OCI-LY1 (cell line): ENCODE measurements at regions not wholly inside any gene's neighbourhood (a gene's known extent, or its start where the extent isn't known, plus 50 kb on each side); places are given as distances from the start of the nearest gene placed in this dataset.

Experiments used
- H2AFZ ChIP-seq: fragments of 200-600 bp; sonication (generic), shearing (Covaris generic); 2 replicates; pipeline ENCODE4 v1.6.0; 2014; ENCODE audit warnings: antibody characterized with exemption, mild to moderate bottlenecking, low read length
- H3F3A ChIP-seq: fragments of 200-600 bp; sonication (generic), shearing (Covaris generic); 2 replicates; pipeline ENCODE4 v1.6.0; 2014; ENCODE audit warnings: mild to moderate bottlenecking, antibody characterized with exemption, low read length, moderate library complexity; ENCODE audit not compliant: insufficient read depth
- H3K27ac ChIP-seq: fragments of 200-600 bp; sonication (generic); 2 replicates; pipeline ENCODE4 v1.5.1; 2014; ENCODE audit warnings: low read length, mixed run types, mild to moderate bottlenecking, low read depth; ENCODE audit not compliant: poor library complexity, severe bottlenecking
- H3K27me3 ChIP-seq: fragments of 200-600 bp; sonication (generic); 2 replicates; pipeline ENCODE4 v1.6.0; 2014; ENCODE audit warnings: antibody characterized with exemption, mild to moderate bottlenecking, low read length, moderate library complexity; ENCODE audit not compliant: insufficient read depth
- H3K36me3 ChIP-seq: fragments of 200-600 bp; sonication (generic); 2 replicates; pipeline ENCODE4 v1.6.1; 2014; ENCODE audit warnings: mild to moderate bottlenecking, antibody characterized with exemption, low read length, moderate library complexity, mixed read lengths; ENCODE audit not compliant: insufficient read depth
- H3K4me1 ChIP-seq: fragments of 200-600 bp; sonication (generic); 2 replicates; pipeline ENCODE4 v1.5.1; 2014; ENCODE audit warnings: mild to moderate bottlenecking, low read length, moderate library complexity; ENCODE audit not compliant: insufficient read depth, severe bottlenecking
- H3K4me2 ChIP-seq: fragments of 200-600 bp; sonication (generic), shearing (Covaris generic); 2 replicates; pipeline ENCODE4 v1.6.1; 2014; ENCODE audit warnings: low read length
- H3K4me3 ChIP-seq: fragments of 200-600 bp; sonication (generic); 2 replicates; pipeline ENCODE4 v1.5.1; 2014; ENCODE audit warnings: low read length, low read depth, mild to moderate bottlenecking, mixed read lengths; ENCODE audit not compliant: poor library complexity, severe bottlenecking
- H3K79me2 ChIP-seq: fragments of 200-600 bp; shearing (Covaris generic); 2 replicates; pipeline ENCODE4 v1.6.1; 2016; ENCODE audit warnings: mixed run types, low read length, mixed read lengths; ENCODE audit not compliant: insufficient read depth
- H3K9ac ChIP-seq: fragments of 200-600 bp; sonication (generic), shearing (Covaris generic); 2 replicates; pipeline ENCODE4 v1.6.1; 2014; ENCODE audit warnings: mild to moderate bottlenecking, low read length, mixed read lengths
- H3K9me2 ChIP-seq: fragments of 200-600 bp; sonication (generic), shearing (Covaris generic); 2 replicates; pipeline ENCODE4 v1.6.1; 2014; ENCODE audit warnings: low read depth, mild to moderate bottlenecking, low read length, mixed read lengths
- H3K9me3 ChIP-seq: fragments of 200-600 bp; shearing (Covaris generic); 2 replicates; pipeline ENCODE4 v1.6.1; 2014; ENCODE audit warnings: low read length, mixed read lengths
- H4K20me1 ChIP-seq: fragments of 200-600 bp; sonication (generic), shearing (Covaris generic); 2 replicates; pipeline ENCODE4 v1.6.0; 2016; ENCODE audit warnings: mild to moderate bottlenecking, low read length; ENCODE audit not compliant: insufficient read depth
- EZH2 ChIP-seq: fragments of 200-600 bp; sonication (generic), shearing (Covaris generic); IDR thresholded peaks from 2 replicates; pipeline ENCODE4 v1.8.0; 2017; ENCODE audit warnings: borderline replicate concordance, mixed run types, mild to moderate bottlenecking, antibody characterized with exemption, low read length, moderate library complexity, mixed read lengths
- TF ChIP-seq, protein P1 (sequence below): fragments of 200-600 bp; sonication (generic), shearing (Covaris generic); IDR thresholded peaks from 2 replicates; pipeline ENCODE4 v1.5.1; 2017; ENCODE audit warnings: mild to moderate bottlenecking, antibody characterized with exemption, low read length, moderate library complexity, mixed read lengths

- Histone ChIP-seq H4K20me1 (no peaks in the 10 kb centered on the region), H3K27me3 (no peaks in the 10 kb centered on the region), H3K36me3 (no peaks in the 10 kb centered on the region), H3K4me1 (no peaks in the 10 kb centered on the region), H3K4me3 (no peak overlapping the region), H3F3A (no peaks in the 10 kb centered on the region), H3K9me2 (no peaks in the 10 kb centered on the region), H3K9me3 (no peaks in the 10 kb centered on the region), H3K79me2 (no peaks in the 10 kb centered on the region), H3K27ac (no peak overlapping the region), H2AFZ (no peak overlapping the region), H3K9ac (no peak overlapping the region), H3K4me2 (no peak overlapping the region)
- TF ChIP-seq EZH2, result no peak
- TF ChIP-seq, protein P1, sequence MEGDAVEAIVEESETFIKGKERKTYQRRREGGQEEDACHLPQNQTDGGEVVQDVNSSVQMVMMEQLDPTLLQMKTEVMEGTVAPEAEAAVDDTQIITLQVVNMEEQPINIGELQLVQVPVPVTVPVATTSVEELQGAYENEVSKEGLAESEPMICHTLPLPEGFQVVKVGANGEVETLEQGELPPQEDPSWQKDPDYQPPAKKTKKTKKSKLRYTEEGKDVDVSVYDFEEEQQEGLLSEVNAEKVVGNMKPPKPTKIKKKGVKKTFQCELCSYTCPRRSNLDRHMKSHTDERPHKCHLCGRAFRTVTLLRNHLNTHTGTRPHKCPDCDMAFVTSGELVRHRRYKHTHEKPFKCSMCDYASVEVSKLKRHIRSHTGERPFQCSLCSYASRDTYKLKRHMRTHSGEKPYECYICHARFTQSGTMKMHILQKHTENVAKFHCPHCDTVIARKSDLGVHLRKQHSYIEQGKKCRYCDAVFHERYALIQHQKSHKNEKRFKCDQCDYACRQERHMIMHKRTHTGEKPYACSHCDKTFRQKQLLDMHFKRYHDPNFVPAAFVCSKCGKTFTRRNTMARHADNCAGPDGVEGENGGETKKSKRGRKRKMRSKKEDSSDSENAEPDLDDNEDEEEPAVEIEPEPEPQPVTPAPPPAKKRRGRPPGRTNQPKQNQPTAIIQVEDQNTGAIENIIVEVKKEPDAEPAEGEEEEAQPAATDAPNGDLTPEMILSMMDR, result no peak
These were observed 297.3 kb downstream of the ASMT start for GRCh38 chrX:1912193-1912592.

DNA sequence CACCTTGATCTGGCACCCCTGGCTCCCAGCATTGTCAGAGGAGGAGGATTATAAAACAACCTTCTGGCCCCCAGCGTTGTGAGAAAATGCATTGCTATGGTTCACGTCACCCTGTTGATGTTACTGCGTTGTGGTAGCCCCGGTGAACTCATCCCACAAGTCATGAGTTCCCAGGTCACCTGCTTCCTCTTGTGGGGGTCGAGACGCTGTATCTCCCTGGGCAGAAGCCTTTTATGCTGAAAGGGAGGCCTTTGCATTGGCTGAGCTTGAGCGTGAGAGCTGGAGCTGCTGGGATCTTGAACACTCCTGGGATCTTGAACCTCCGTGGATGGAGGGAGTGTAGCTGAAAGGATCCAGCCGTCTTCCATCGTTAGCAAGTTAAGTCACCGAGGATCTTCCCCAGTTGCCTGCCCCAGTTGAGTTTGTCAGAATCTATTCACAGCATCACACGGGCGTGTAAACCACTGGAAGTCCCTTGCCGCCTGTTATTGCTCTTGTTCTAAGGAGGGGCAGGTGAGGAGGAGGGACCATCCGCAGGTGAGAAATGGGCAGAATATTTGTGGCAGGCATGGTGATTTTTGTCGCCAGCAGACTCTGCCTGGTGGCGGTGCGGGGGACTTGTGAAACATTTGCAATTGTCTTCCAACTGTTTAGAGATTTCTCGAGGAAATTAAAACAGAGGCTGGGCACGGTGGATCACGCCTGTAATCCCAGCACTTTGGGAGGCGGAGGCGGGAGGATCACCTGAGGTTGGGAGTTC, 299.9 kb downstream of the ASMT start:
- H3K9me2 ChIP-seq, result no peaks in the 10 kb centered on the region
- H3K4me1 ChIP-seq, result no peaks in the 10 kb centered on the region
- H4K20me1 ChIP-seq, result no peaks in the 10 kb centered on the region
- no peaks in the 10 kb centered on the region for H3K36me3 ChIP-seq
- no peaks in the 10 kb centered on the region for H3K9me3 ChIP-seq
- no peak overlapping the region for H3K4me2 ChIP-seq
- H3K27ac ChIP-seq, result no peak overlapping the region
- no peak overlapping the region for H3K9ac ChIP-seq
- H3K79me2 ChIP-seq, result no peaks in the 10 kb centered on the region
- H3K4me3 ChIP-seq, result no peak overlapping the region
- no peak for TF ChIP-seq EZH2
- TF ChIP-seq, protein P1, result no peak
- H3K27me3 ChIP-seq, result no peaks in the 10 kb centered on the region
- no peak overlapping the region for H2AFZ ChIP-seq
- no peaks in the 10 kb centered on the region for H3F3A ChIP-seq

GRCh38 chrX:1918780-1919179, 303.9 kb downstream of the ASMT start:
- no peak for TF ChIP-seq EZH2
- TF ChIP-seq, protein P1, result no peak
- no peaks in the 10 kb centered on the region for H3K36me3 ChIP-seq
- no peak overlapping the region for H3K9ac ChIP-seq
- H3K9me2 ChIP-seq, result no peaks in the 10 kb centered on the region
- H3F3A ChIP-seq, result no peaks in the 10 kb centered on the region
- H3K4me2 ChIP-seq, result no peak overlapping the region
- no peaks in the 10 kb centered on the region for H3K27me3 ChIP-seq
- no peaks in the 10 kb centered on the region for H3K4me1 ChIP-seq
- no peaks in the 10 kb centered on the region for H3K79me2 ChIP-seq
- no peak overlapping the region for H3K27ac ChIP-seq
- H4K20me1 ChIP-seq, result no peaks in the 10 kb centered on the region
- H3K9me3 ChIP-seq, result no peaks in the 10 kb centered on the region
- no peak overlapping the region for H3K4me3 ChIP-seq
- no peak overlapping the region for H2AFZ ChIP-seq
